Trophoblast cell (in vitro differentiated cells and primary cell): ENCODE measurements at regions not wholly inside any gene's neighbourhood (a gene's known extent, or its start where the extent isn't known, plus 50 kb on each side); places are given as distances from the start of the nearest gene placed in this dataset.

Source experiments
- DNase-seq, 2 donors: peaks; one replicate each; pipeline ENCODE4 v3.0.0-alpha.2; 2016
- H2AFZ ChIP-seq: 2 replicates; pipeline ENCODE4 v1.6.1; 2013; ENCODE audit warnings: low read length, moderate library complexity, mild to moderate bottlenecking; ENCODE audit not compliant: insufficient read depth, poor library complexity
- H2AK5ac ChIP-seq: 2 replicates; pipeline ENCODE4 v1.6.1; 2013; ENCODE audit warnings: mild to moderate bottlenecking, low read length
- H2BK120ac ChIP-seq: 2 replicates; pipeline ENCODE4 v1.6.1; 2013; ENCODE audit warnings: low read length, mild to moderate bottlenecking, moderate library complexity; ENCODE audit not compliant: insufficient read depth, poor library complexity
- H2BK12ac ChIP-seq: 2 replicates; pipeline ENCODE4 v1.6.1; 2013; ENCODE audit warnings: mild to moderate bottlenecking, low read length, moderate library complexity
- H2BK5ac ChIP-seq: 2 replicates; pipeline ENCODE4 v1.6.1; 2013; ENCODE audit warnings: low read length, low read depth, moderate library complexity, mild to moderate bottlenecking; ENCODE audit not compliant: poor library complexity
- H3K14ac ChIP-seq: 2 replicates; pipeline ENCODE4 v1.6.1; 2013; ENCODE audit warnings: mild to moderate bottlenecking, low read length
- H3K18ac ChIP-seq: 2 replicates; pipeline ENCODE4 v1.6.1; 2013; ENCODE audit warnings: mild to moderate bottlenecking, low read length
- H3K23ac ChIP-seq: 2 replicates; pipeline ENCODE4 v1.6.1; 2013; ENCODE audit warnings: low read length
- H3K27ac ChIP-seq: 2 replicates; pipeline ENCODE4 v1.5.1; 2013; ENCODE audit warnings: low read depth, mild to moderate bottlenecking, inconsistent platforms, low read length, moderate library complexity
- H3K27me3 ChIP-seq: 2 replicates; pipeline ENCODE4 v1.6.1; 2013; ENCODE audit warnings: inconsistent platforms, mild to moderate bottlenecking, low read length, moderate library complexity; ENCODE audit not compliant: insufficient read depth
- H3K36me3 ChIP-seq, 2 experiments: 1 replicate in 1 of 2; 2 replicates in 1 of 2; pipeline ENCODE4 v1.6.1; 2013; ENCODE audit warnings: low read length in 2 of 2, mild to moderate bottlenecking in 2 of 2, moderate library complexity in 1 of 2; ENCODE audit not compliant: insufficient read depth in 2 of 2, control insufficient read depth in 1 of 2
- H3K4ac ChIP-seq: 2 replicates; pipeline ENCODE4 v1.6.1; 2013; ENCODE audit warnings: low read depth, mild to moderate bottlenecking, low read length, moderate library complexity
- H3K4me1 ChIP-seq, 2 experiments: 1 replicate in 1 of 2; 2 replicates in 1 of 2; pipeline ENCODE4 v1.6.1; 2013; ENCODE audit warnings: low read length in 2 of 2, mild to moderate bottlenecking in 2 of 2, moderate library complexity in 1 of 2; ENCODE audit not compliant: insufficient read depth in 2 of 2, control insufficient read depth in 1 of 2
- H3K4me2 ChIP-seq: 2 replicates; pipeline ENCODE4 v1.6.1; 2013; ENCODE audit warnings: inconsistent platforms, mild to moderate bottlenecking, low read length, moderate library complexity
- H3K4me3 ChIP-seq: 2 replicates; pipeline ENCODE4 v1.5.1; 2013; ENCODE audit warnings: mild to moderate bottlenecking, low read depth, low read length, inconsistent platforms
- H3K79me1 ChIP-seq: one replicate; pipeline ENCODE4 v1.6.1; 2013; ENCODE audit warnings: low read length
- H3K79me2 ChIP-seq: 2 replicates; pipeline ENCODE4 v1.6.1; 2013; ENCODE audit warnings: low read length, mild to moderate bottlenecking; ENCODE audit not compliant: control insufficient read depth, insufficient read depth, poor library complexity
- H3K9ac ChIP-seq: 2 replicates; pipeline ENCODE4 v1.6.1; 2013; ENCODE audit warnings: mild to moderate bottlenecking, low read length
- H3K9me3 ChIP-seq: 2 replicates; pipeline ENCODE4 v1.6.1; 2013; ENCODE audit warnings: low read depth, mild to moderate bottlenecking, control low read depth, inconsistent platforms, low read length; ENCODE audit not compliant: insufficient read depth
- H4K12ac ChIP-seq: 2 replicates; pipeline ENCODE4 v1.6.1; 2013; ENCODE audit warnings: low read depth, mild to moderate bottlenecking, low read length, moderate library complexity
- H4K8ac ChIP-seq: 2 replicates; pipeline ENCODE4 v1.6.1; 2013; ENCODE audit warnings: low read depth, mild to moderate bottlenecking, low read length, moderate library complexity
- H4K91ac ChIP-seq: one replicate; pipeline ENCODE4 v1.6.1; 2013; ENCODE audit warnings: low read depth, mild to moderate bottlenecking, low read length, moderate library complexity
- WGBS: extraction: QIAGEN DNeasy Blood & Tissue Kit; methylation state at CpG from one replicate; pipeline ENCODE4 v1.1.7; 2013; ENCODE audit warnings: missing lambda C conversion rate; ENCODE audit not compliant: insufficient read length, insufficient coverage; ENCODE audit errors: extremely low coverage; 5-methylcytosine and 5-hydroxymethylcytosine counted together

- Histone ChIP-seq H2AK5ac (no peak overlapping the region), H3K4me1 (no peaks in the 10 kb centered on the region), H2BK120ac (no peak overlapping the region), H3K36me3 (no peaks in the 10 kb centered on the region), H3K27ac (no peak overlapping the region), H3K9me3 (no peaks in the 10 kb centered on the region), H3K27me3 (no peaks in the 10 kb centered on the region), H3K4me3 (no peak overlapping the region), H2BK12ac (no peak overlapping the region), H2BK5ac (no peak overlapping the region), H3K18ac (no peak overlapping the region), H3K9ac (no peak overlapping the region), H3K23ac (no peak overlapping the region), H3K79me1 (no peaks in the 10 kb centered on the region), H3K4me2 (no peak overlapping the region), H4K91ac (no peak overlapping the region), H4K12ac (no peak overlapping the region), H4K8ac (no peak overlapping the region), H3K4ac (no peak overlapping the region), H2AFZ (no peak overlapping the region), H3K79me2 (no peaks in the 10 kb centered on the region), H3K14ac (no peak overlapping the region)
- whole genome bisulfite sequencing, result no CpG with 5 or more reads among the region's 11 CpGs
- no peak for DNase-seq
These were observed 250.5 kb downstream of the RAB11FIP2 start for GRCh38 chr10:117796130-117796745.

GRCh38 chr10:117797296-117797695 lies 249.4 kb downstream of the RAB11FIP2 start:
- Histone ChIP-seq H4K8ac (no peak overlapping the region), H3K36me3 (no peaks in the 10 kb centered on the region), H3K23ac (no peak overlapping the region), H3K79me1 (no peaks in the 10 kb centered on the region), H2AFZ (no peak overlapping the region), H3K79me2 (no peaks in the 10 kb centered on the region), H2BK120ac (no peak overlapping the region), H3K27me3 (no peaks in the 10 kb centered on the region), H4K91ac (no peak overlapping the region), H3K9me3 (no peaks in the 10 kb centered on the region), H2BK5ac (no peak overlapping the region), H3K4me2 (no peak overlapping the region), H3K9ac (no peak overlapping the region), H2AK5ac (no peak overlapping the region), H3K4ac (no peak overlapping the region), H3K4me3 (no peak overlapping the region), H3K14ac (no peak overlapping the region), H3K18ac (no peak overlapping the region), H2BK12ac (no peak overlapping the region), H4K12ac (no peak overlapping the region), H3K27ac (no peak overlapping the region), H3K4me1 (no peaks in the 10 kb centered on the region)
- WGBS, result no CpG with 5 or more reads among the region's 10 CpGs
- DNase-seq, result no peak

- H4K12ac ChIP-seq, result no peak overlapping the region
- H3K36me3 ChIP-seq, result no peaks in the 10 kb centered on the region
- no peak overlapping the region for H2BK12ac ChIP-seq
- H3K79me1 ChIP-seq, result no peaks in the 10 kb centered on the region
- no peak overlapping the region for H3K14ac ChIP-seq
- no peak overlapping the region for H2AFZ ChIP-seq
- H3K4me2 ChIP-seq, result no peak overlapping the region
- H2AK5ac ChIP-seq, result no peak overlapping the region
- H4K8ac ChIP-seq, result no peak overlapping the region
- H3K27ac ChIP-seq, result no peak overlapping the region
- H3K23ac ChIP-seq, result no peak overlapping the region
- H2BK120ac ChIP-seq, result no peak overlapping the region
- WGBS, result no CpG with 5 or more reads among the region's 7 CpGs
- H4K91ac ChIP-seq, result no peak overlapping the region
- no peaks in the 10 kb centered on the region for H3K27me3 ChIP-seq
- H3K9ac ChIP-seq, result no peak overlapping the region
- H3K79me2 ChIP-seq, result no peaks in the 10 kb centered on the region
- no peak overlapping the region for H3K4me3 ChIP-seq
- H3K4ac ChIP-seq, result no peak overlapping the region
- no peak overlapping the region for H2BK5ac ChIP-seq
- no peak overlapping the region for H3K18ac ChIP-seq
- no peak for DNase-seq
- H3K9me3 ChIP-seq, result no peaks in the 10 kb centered on the region
- no peaks in the 10 kb centered on the region for H3K4me1 ChIP-seq
These were observed 245.1 kb downstream of the RAB11FIP2 start for GRCh38 chr10:117801691-117802090.

GRCh38 chr10:117804470-117805011 lies 242.2 kb downstream of the RAB11FIP2 start:
- Histone ChIP-seq H3K14ac (no peak overlapping the region), H3K23ac (no peak overlapping the region), H3K4me1 (no peaks in the 10 kb centered on the region), H2BK5ac (no peak overlapping the region), H2BK120ac (no peak overlapping the region), H3K79me1 (no peaks in the 10 kb centered on the region), H3K79me2 (no peaks in the 10 kb centered on the region), H3K36me3 (no peaks in the 10 kb centered on the region), H4K12ac (no peak overlapping the region), H3K4me2 (no peak overlapping the region), H3K9me3 (no peaks in the 10 kb centered on the region), H3K4ac (no peak overlapping the region), H3K27me3 (no peaks in the 10 kb centered on the region), H3K18ac (no peak overlapping the region), H4K8ac (no peak overlapping the region), H3K9ac (no peak overlapping the region), H4K91ac (no peak overlapping the region), H3K4me3 (no peak overlapping the region), H2BK12ac (no peak overlapping the region), H3K27ac (no peak overlapping the region), H2AFZ (no peak overlapping the region), H2AK5ac (no peak overlapping the region)
- no CpG with 5 or more reads among the region's 13 CpGs for WGBS
- no peak for DNase-seq
